Hepatocyte (in vitro differentiated cells): ENCODE measurements at regions not wholly inside any gene's neighbourhood (a gene's known extent, or its start where the extent isn't known, plus 50 kb on each side); places are given as distances from the start of the nearest gene placed in this dataset.

Experiments used
- DNase-seq: peaks from one replicate; pipeline ENCODE4 v3.0.0-alpha.2; 2016; ENCODE audit warnings: low spot score
- H2AFZ ChIP-seq: fragments of 200-600 bp; sonication (generic); 2 replicates; pipeline ENCODE4 v1.6.0; 2016; ENCODE audit warnings: antibody characterized with exemption, mild to moderate bottlenecking
- H3K27ac ChIP-seq: fragments of 200-600 bp; sonication (generic); 2 replicates; pipeline ENCODE4 v1.5.1; 2016; ENCODE audit warnings: mild to moderate bottlenecking
- H3K27me3 ChIP-seq: fragments of 200-600 bp; sonication (generic); 2 replicates; pipeline ENCODE4 v1.6.1; 2016
- H3K36me3 ChIP-seq: fragments of 200-600 bp; sonication (generic); replicated peaks from 2 replicates; pipeline ENCODE4 v1.5.1; 2016; ENCODE audit warnings: low read depth; ENCODE audit not compliant: insufficient read depth
- H3K4me1 ChIP-seq: fragments of 200-600 bp; sonication (generic); 2 replicates; pipeline ENCODE4 v1.5.1; 2016; ENCODE audit warnings: mild to moderate bottlenecking, moderate library complexity; ENCODE audit not compliant: insufficient read depth
- H3K4me2 ChIP-seq: fragments of 200-600 bp; sonication (generic); 2 replicates; pipeline ENCODE4 v1.6.0; 2016
- H3K4me3 ChIP-seq: fragments of 200-600 bp; sonication (generic); 2 replicates; pipeline ENCODE4 v1.5.1; 2016; ENCODE audit warnings: mild to moderate bottlenecking
- H3K79me2 ChIP-seq: fragments of 200-600 bp; sonication (generic); 2 replicates; pipeline ENCODE4 v1.6.0; 2017; ENCODE audit warnings: mild to moderate bottlenecking
- H3K9me2 ChIP-seq: fragments of 200-600 bp; sonication (generic); replicated peaks from 2 replicates; pipeline ENCODE4 v1.6.0; 2017; ENCODE audit warnings: mild to moderate bottlenecking; ENCODE audit not compliant: insufficient read depth
- H3K9me3 ChIP-seq: fragments of 200-600 bp; sonication (generic); 2 replicates; pipeline ENCODE4 v1.5.1; 2016; ENCODE audit warnings: low read depth, mild to moderate bottlenecking
- H4K20me1 ChIP-seq: fragments of 200-600 bp; sonication (generic); 2 replicates; pipeline ENCODE4 v1.6.0; 2016; ENCODE audit warnings: mild to moderate bottlenecking; ENCODE audit not compliant: insufficient read depth, poor library complexity, severe bottlenecking
- CTCF ChIP-seq: fragments of 200-600 bp; sonication (generic); IDR thresholded peaks from 2 replicates; pipeline ENCODE4 v1.5.1; 2016; ENCODE audit warnings: antibody characterized with exemption, mild to moderate bottlenecking; ENCODE audit not compliant: poor library complexity
- EZH2 ChIP-seq: fragments of 200-600 bp; sonication (generic); IDR thresholded peaks from 2 replicates; pipeline ENCODE4 v1.6.1; 2016; ENCODE audit warnings: antibody characterized with exemption, mild to moderate bottlenecking, borderline replicate concordance
- EZH2phosphoT487 ChIP-seq: fragments of 200-600 bp; sonication (generic); IDR thresholded peaks from one replicate; pipeline ENCODE4 v1.6.1; 2018; ENCODE audit warnings: antibody characterized with exemption, mild to moderate bottlenecking, low read depth, moderate library complexity; ENCODE audit not compliant: unreplicated experiment, severe bottlenecking
- WGBS: methylation state at CpG from one replicate; pipeline ENCODE4 v1.1.6; 2016; ENCODE audit warnings: low lambda C conversion rate; ENCODE audit errors: missing lambda C conversion rate; 5-methylcytosine and 5-hydroxymethylcytosine counted together

DNA sequence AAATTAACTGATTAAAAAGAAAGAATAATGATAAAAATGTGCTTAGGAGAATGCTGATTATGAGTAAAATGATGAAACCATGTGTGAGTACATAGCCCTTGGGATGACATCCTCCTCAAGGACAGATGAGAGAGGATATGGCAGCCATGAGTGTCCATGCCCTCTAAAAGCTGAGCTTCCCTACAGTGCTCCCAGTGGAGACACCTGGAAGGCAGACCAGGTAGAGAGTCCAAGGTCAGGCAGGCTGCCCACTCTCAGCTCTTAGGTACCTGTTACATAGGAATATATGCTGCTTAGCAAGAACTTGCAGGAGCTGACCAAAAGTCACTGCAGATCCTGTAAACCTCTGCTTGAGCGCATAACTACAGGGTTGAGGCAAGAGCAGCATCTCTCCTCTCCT lies 169.7 kb upstream of the TMEM229A start:
- Histone ChIP-seq H3K4me1 (no peaks in the 10 kb centered on the region), H3K79me2 (no peaks in the 10 kb centered on the region), H3K9me3 (no peaks in the 10 kb centered on the region), H3K27me3 (no peaks in the 10 kb centered on the region), H4K20me1 (no peaks in the 10 kb centered on the region), H2AFZ (no peak overlapping the region), H3K4me2 (no peak overlapping the region), H3K36me3 (no peaks in the 10 kb centered on the region), H3K27ac (no peak overlapping the region), H3K9me2 (no peaks in the 10 kb centered on the region), H3K4me3 (no peak overlapping the region)
- TF ChIP-seq CTCF (no peak), EZH2 (no peak), EZH2phosphoT487 (no peak)
- no peak for DNase-seq
- 95% methylated on average over 1 of the region's 1 CpG for WGBS

DNA sequence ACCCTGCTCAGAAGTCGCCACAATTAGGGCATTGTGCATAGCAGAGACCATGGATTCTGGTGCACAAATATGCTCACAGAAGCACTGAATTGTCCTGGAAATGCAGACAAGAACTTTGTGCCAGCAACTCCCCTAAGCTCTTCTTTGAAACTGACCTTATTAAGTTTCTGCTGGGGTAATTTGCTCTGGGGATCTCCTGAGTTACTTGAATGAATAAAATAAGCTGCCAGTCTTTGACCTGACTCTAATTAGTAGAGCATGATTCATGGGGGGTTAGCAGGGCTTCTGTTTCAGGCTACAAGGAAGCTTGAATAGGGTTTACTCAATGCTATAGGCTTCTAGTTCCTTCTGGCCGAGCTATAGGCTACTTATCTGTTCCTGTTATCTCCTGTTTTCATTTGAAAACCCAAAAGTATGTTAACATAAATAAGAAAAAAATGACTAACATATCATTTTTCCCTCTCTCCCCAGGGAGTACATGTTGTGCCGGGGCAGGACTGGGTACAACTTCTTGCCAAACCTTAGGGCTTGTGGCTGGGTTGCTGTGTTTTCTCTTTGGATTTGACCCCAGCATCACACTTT lies 169.0 kb upstream of the TMEM229A start:
- Histone ChIP-seq H3K9me3 (no peaks in the 10 kb centered on the region), H3K4me3 (no peak overlapping the region), H3K27ac (no peak overlapping the region), H3K36me3 (no peaks in the 10 kb centered on the region), H3K27me3 (no peaks in the 10 kb centered on the region), H3K4me1 (no peaks in the 10 kb centered on the region), H3K79me2 (no peaks in the 10 kb centered on the region), H2AFZ (no peak overlapping the region), H3K9me2 (no peaks in the 10 kb centered on the region), H3K4me2 (no peak overlapping the region), H4K20me1 (no peaks in the 10 kb centered on the region)
- DNase-seq = no peak
- TF ChIP-seq EZH2 = no peak
- no peak for TF ChIP-seq EZH2phosphoT487
- no peak for TF ChIP-seq CTCF
- 67% methylated on average over 3 of the region's 3 CpGs for WGBS

DNA sequence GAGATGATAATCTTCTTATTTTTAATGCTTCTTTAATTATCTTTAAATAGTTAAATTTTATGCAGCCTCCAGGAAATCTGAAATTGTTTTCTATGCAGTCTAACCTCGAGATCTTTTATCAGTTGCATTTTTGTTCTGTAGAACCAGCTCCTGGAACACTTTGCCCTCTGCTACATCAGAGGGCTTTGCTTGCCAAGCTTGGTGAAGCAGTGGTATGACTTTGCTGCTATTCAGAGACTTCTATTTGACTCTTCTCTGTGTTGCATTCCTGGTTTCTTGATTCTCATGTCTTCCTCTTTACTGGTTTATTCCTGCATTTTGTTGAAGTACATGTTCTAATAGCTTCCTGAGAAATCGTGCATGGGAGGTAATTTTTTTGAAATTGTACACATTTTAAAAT lies 163.7 kb upstream of the TMEM229A start:
- Histone ChIP-seq H3K9me3 (no peaks in the 10 kb centered on the region), H3K27me3 (no peaks in the 10 kb centered on the region), H4K20me1 (no peaks in the 10 kb centered on the region), H3K9me2 (no peaks in the 10 kb centered on the region), H3K4me1 (no peaks in the 10 kb centered on the region), H3K4me2 (no peak overlapping the region), H3K27ac (no peak overlapping the region), H3K79me2 (no peaks in the 10 kb centered on the region), H3K36me3 (no peaks in the 10 kb centered on the region), H3K4me3 (no peak overlapping the region), H2AFZ (no peak overlapping the region)
- WGBS = 70% methylated on average over 2 of the region's 2 CpGs
- DNase-seq = no peak
- TF ChIP-seq CTCF (no peak), EZH2 (no peak), EZH2phosphoT487 (no peak)

GRCh38 chr7:124192885-124193284 lies 160.0 kb upstream of the TMEM229A start:
- no peak overlapping the region for H3K4me3 ChIP-seq
- TF ChIP-seq CTCF (no peak), EZH2 (no peak), EZH2phosphoT487 (no peak)
- H3K9me2 ChIP-seq = no peaks in the 10 kb centered on the region
- H3K36me3 ChIP-seq = no peaks in the 10 kb centered on the region
- no peak overlapping the region for H2AFZ ChIP-seq
- H3K79me2 ChIP-seq = no peaks in the 10 kb centered on the region
- H3K27ac ChIP-seq = no peak overlapping the region
- H3K27me3 ChIP-seq = no peaks in the 10 kb centered on the region
- no peak for DNase-seq
- H3K4me1 ChIP-seq = no peaks in the 10 kb centered on the region
- no peaks in the 10 kb centered on the region for H4K20me1 ChIP-seq
- H3K9me3 ChIP-seq = no peaks in the 10 kb centered on the region
- H3K4me2 ChIP-seq = no peak overlapping the region
